Mucosa of rectum (tissue), 2 donors: ENCODE measurements at regions not wholly inside any gene's neighbourhood (a gene's known extent, or its start where the extent isn't known, plus 50 kb on each side); places are given as distances from the start of the nearest gene placed in this dataset.

Experiments
- H3K27ac ChIP-seq, 2 donors: one replicate each; pipeline ENCODE4 v1.7.0; 2013; ENCODE audit warnings: inconsistent platforms in 2 of 2, low read depth in 2 of 2, low read length in 2 of 2
- H3K27me3 ChIP-seq, 2 donors: one replicate each; pipeline ENCODE4 v1.7.0; 2013; ENCODE audit warnings: low read length in 2 of 2; ENCODE audit not compliant: control insufficient read depth in 2 of 2, insufficient read depth in 2 of 2
- H3K36me3 ChIP-seq, 2 donors: one replicate each; pipeline ENCODE4 v1.7.0; 2013; ENCODE audit warnings: low read length in 2 of 2; ENCODE audit not compliant: control insufficient read depth in 2 of 2, insufficient read depth in 2 of 2
- H3K4me1 ChIP-seq, 2 donors: one replicate each; pipeline ENCODE4 v1.7.0; 2013; ENCODE audit warnings: low read length in 2 of 2, mild to moderate bottlenecking in 1 of 2; ENCODE audit not compliant: control insufficient read depth in 2 of 2, insufficient read depth in 2 of 2
- H3K4me3 ChIP-seq, 2 donors: one replicate each; pipeline ENCODE4 v1.7.0; 2013; ENCODE audit warnings: low read length in 2 of 2
- H3K9ac ChIP-seq, 2 donors: one replicate each; pipeline ENCODE4 v1.7.0; 2013; ENCODE audit warnings: low read length in 2 of 2, low read depth in 1 of 2, mild to moderate bottlenecking in 1 of 2
- H3K9me3 ChIP-seq, 2 donors: one replicate each; pipeline ENCODE4 v1.7.0; 2013; ENCODE audit warnings: low read length in 2 of 2; ENCODE audit not compliant: control insufficient read depth in 2 of 2
- donor health status: healthy.
- donor health status: Normal muscosa, but diverticular disease.

- H3K9me3 ChIP-seq = peaks cover 0 to 2% of the 10 kb centered on the region in 2 donors
- no peak overlapping the region for H3K27ac ChIP-seq
- H3K4me3 ChIP-seq = no peak overlapping the region
Measured at GRCh38 chr20:23225407-23226060, 125.1 kb upstream of the NXT1 start.

GRCh38 chr20:23224806-23225205 lies 125.8 kb upstream of the NXT1 start:
- H3K27ac ChIP-seq = no peak overlapping the region
- H3K4me1 ChIP-seq = no peaks in the 10 kb centered on the region
- no peak overlapping the region for H3K4me3 ChIP-seq
- no peaks in the 10 kb centered on the region for H3K27me3 ChIP-seq
- no peak overlapping the region for H3K9ac ChIP-seq
- H3K9me3 ChIP-seq = peaks cover 0 to 2% of the 10 kb centered on the region in 2 donors
- no peaks in the 10 kb centered on the region for H3K36me3 ChIP-seq

More at GRCh38 chr20:23225407-23226060, 125.1 kb upstream of the NXT1 start:
- no peaks in the 10 kb centered on the region for H3K4me1 ChIP-seq
- H3K36me3 ChIP-seq = no peaks in the 10 kb centered on the region
- H3K9ac ChIP-seq = no peak overlapping the region
- no peaks in the 10 kb centered on the region for H3K27me3 ChIP-seq

- Histone ChIP-seq H3K4me1 (no peaks in the 10 kb centered on the region), H3K27me3 (no peaks in the 10 kb centered on the region), H3K4me3 (no peak overlapping the region), H3K9me3 (peaks cover 0 to 2% of the 10 kb centered on the region in 2 donors), H3K27ac (no peak overlapping the region), H3K36me3 (no peaks in the 10 kb centered on the region), H3K9ac (no peak overlapping the region)
Measured at GRCh38 chr20:23223908-23224580, 126.5 kb upstream of the NXT1 start.

- no peak overlapping the region for H3K27ac ChIP-seq
- no peak overlapping the region for H3K4me3 ChIP-seq
- H3K36me3 ChIP-seq = no peaks in the 10 kb centered on the region
- no peaks in the 10 kb centered on the region for H3K4me1 ChIP-seq
- no peak overlapping the region for H3K9ac ChIP-seq
- peaks cover 0 to 2% of the 10 kb centered on the region in 2 donors for H3K9me3 ChIP-seq
- H3K27me3 ChIP-seq = no peaks in the 10 kb centered on the region
Measured at GRCh38 chr20:23222531-23223200, 127.9 kb upstream of the NXT1 start.

GRCh38 chr20:23217023-23217422 lies 130.9 kb upstream of the CD93 start:
- no peak overlapping the region for H3K27ac ChIP-seq
- no peak overlapping the region for H3K9ac ChIP-seq
- H3K27me3 ChIP-seq = no peaks in the 10 kb centered on the region
- no peak overlapping the region for H3K4me3 ChIP-seq
- peaks cover 0 to 2% of the 10 kb centered on the region in 2 donors for H3K9me3 ChIP-seq
- H3K36me3 ChIP-seq = no peaks in the 10 kb centered on the region
- H3K4me1 ChIP-seq = no peaks in the 10 kb centered on the region

GRCh38 chr20:23215344-23215995 lies 129.3 kb upstream of the CD93 start:
- no peaks in the 10 kb centered on the region for H3K36me3 ChIP-seq
- H3K4me3 ChIP-seq = no peak overlapping the region
- no peaks in the 10 kb centered on the region for H3K4me1 ChIP-seq
- peaks cover 0 to 3% of the 10 kb centered on the region in 2 donors for H3K27me3 ChIP-seq
- no peak overlapping the region for H3K9ac ChIP-seq
- H3K27ac ChIP-seq = no peak overlapping the region
- no peaks in the 10 kb centered on the region for H3K9me3 ChIP-seq

GRCh38 chr20:23214903-23215302 lies 128.8 kb upstream of the CD93 start:
- no peaks in the 10 kb centered on the region for H3K9me3 ChIP-seq
- H3K36me3 ChIP-seq = no peaks in the 10 kb centered on the region
- no peak overlapping the region for H3K27ac ChIP-seq
- no peak overlapping the region for H3K9ac ChIP-seq
- H3K4me1 ChIP-seq = no peaks in the 10 kb centered on the region
- H3K27me3 ChIP-seq = peaks cover 0 to 3% of the 10 kb centered on the region in 2 donors
- H3K4me3 ChIP-seq = no peak overlapping the region

GRCh38 chr20:23212464-23212995 lies 126.4 kb upstream of the CD93 start:
- H3K4me3 ChIP-seq = no peak overlapping the region
- H3K9ac ChIP-seq = no peak overlapping the region
- no peaks in the 10 kb centered on the region for H3K4me1 ChIP-seq
- no peaks in the 10 kb centered on the region for H3K9me3 ChIP-seq
- no peaks in the 10 kb centered on the region for H3K36me3 ChIP-seq
- H3K27ac ChIP-seq = no peak overlapping the region
- H3K27me3 ChIP-seq = peaks cover 0 to 3% of the 10 kb centered on the region in 2 donors

GRCh38 chr20:23212011-23212410 lies 125.9 kb upstream of the CD93 start:
- Histone ChIP-seq H3K9ac (no peak overlapping the region), H3K4me3 (no peak overlapping the region), H3K36me3 (no peaks in the 10 kb centered on the region), H3K27me3 (peaks cover 0 to 3% of the 10 kb centered on the region in 2 donors), H3K9me3 (no peaks in the 10 kb centered on the region), H3K4me1 (no peaks in the 10 kb centered on the region), H3K27ac (no peak overlapping the region)
